ENCODE measurements at regions not wholly inside any gene's neighbourhood (a gene's known extent, or its start where the extent isn't known, plus 50 kb on each side); places are given as distances from the start of the nearest gene placed in this dataset.

DNA sequence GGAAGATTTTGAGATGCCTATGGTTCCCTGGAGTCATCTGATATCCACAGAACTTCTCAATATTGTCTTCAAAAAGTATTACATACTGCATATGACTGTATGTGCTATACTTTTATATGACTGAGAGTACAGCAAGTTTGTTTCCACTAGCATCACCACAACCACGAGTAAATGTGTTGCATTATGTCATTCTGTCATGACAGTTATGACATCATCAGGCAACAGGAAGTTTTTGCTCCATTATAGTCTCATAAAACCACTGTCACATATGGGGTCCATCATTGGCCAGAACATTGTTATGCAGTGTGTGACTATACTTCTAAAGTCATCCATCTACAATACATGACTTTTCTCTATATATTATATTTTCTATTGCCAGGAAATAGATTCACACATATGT lies 831.7 kb downstream of the SEMA5A start:
- no peak overlapping the region for H3K4me3 ChIP-seq (ENCODE audit: low read depth, low read length)
- DNase-seq (ENCODE audit: low read depth): no peak
- TF ChIP-seq, protein P1, sequence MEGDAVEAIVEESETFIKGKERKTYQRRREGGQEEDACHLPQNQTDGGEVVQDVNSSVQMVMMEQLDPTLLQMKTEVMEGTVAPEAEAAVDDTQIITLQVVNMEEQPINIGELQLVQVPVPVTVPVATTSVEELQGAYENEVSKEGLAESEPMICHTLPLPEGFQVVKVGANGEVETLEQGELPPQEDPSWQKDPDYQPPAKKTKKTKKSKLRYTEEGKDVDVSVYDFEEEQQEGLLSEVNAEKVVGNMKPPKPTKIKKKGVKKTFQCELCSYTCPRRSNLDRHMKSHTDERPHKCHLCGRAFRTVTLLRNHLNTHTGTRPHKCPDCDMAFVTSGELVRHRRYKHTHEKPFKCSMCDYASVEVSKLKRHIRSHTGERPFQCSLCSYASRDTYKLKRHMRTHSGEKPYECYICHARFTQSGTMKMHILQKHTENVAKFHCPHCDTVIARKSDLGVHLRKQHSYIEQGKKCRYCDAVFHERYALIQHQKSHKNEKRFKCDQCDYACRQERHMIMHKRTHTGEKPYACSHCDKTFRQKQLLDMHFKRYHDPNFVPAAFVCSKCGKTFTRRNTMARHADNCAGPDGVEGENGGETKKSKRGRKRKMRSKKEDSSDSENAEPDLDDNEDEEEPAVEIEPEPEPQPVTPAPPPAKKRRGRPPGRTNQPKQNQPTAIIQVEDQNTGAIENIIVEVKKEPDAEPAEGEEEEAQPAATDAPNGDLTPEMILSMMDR (conservative IDR thresholded peaks at IDR 0.05; ENCODE audit: low read depth, low read length): no peak

DNA sequence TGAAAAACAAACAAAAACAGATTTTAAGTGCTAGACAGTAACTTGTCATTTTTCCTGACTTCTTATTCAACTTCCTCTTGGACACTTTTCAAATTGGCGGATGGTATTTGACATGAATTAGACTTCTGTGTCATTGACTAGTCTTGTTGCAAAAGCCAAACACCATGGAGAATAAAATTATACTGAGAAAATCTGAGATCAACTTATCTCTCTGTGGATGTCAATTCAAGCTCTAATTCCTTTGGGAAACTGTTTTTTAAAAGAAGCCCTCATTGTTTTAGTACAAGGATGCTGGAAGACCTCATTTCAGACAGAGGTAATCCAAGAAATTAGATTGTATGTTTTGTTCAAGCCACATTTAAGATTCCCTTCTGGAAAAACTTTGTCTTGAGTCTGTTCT lies 831.0 kb downstream of the SEMA5A start:
- TF ChIP-seq, protein P1 (conservative IDR thresholded peaks at IDR 0.05; ENCODE audit: low read depth, low read length): no peak
- DNase-seq (ENCODE audit: low read depth): no peak
- H3K4me3 ChIP-seq (ENCODE audit: low read depth, low read length): no peak overlapping the region

DNA sequence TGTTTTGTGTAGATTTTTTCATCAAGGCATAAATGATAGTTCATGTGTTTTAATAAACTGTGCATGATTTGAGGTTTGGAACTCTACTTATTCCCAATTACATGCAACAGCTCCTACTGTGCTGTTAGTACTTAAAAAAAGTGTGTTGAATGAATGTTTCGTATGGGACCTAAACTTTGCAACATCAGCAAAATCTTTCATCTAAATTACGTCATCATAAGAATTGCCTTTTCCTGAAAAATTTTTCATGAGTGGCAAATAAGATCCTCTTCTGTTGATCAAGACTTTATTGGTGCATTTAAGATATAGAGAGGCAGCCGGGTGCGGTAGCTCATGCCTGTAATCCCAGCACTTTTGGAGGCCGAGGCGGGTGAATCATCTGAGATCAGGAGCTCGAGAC lies 826.1 kb downstream of the SEMA5A start:
- no peak overlapping the region for H3K4me3 ChIP-seq (ENCODE audit: low read depth, low read length)
- DNase-seq (ENCODE audit: low read depth): no peak
- TF ChIP-seq, protein P1 (conservative IDR thresholded peaks at IDR 0.05; ENCODE audit: low read depth, low read length): no peak

DNA sequence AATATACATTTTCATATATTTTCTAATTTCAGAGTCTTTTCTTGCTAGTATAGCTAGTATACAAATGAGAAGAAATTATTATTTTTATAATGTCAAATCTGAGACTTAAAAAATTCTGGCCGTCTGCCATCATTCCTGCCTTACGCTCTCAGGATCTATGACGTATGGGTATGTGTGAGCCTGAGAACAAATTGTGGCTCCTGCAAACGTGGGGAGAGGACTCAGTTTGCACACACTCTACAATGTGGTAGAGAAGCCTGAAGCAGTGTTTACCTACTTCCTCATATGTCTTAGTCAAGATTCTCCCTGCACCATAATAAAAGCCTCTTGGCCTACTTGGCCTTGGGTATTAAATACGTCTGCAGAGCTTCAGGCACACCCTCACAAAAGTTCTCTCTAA lies 825.4 kb downstream of the SEMA5A start:
- DNase-seq (ENCODE audit: low read depth): peak; percentile 77
- TF ChIP-seq, protein P1 (conservative IDR thresholded peaks at IDR 0.05; ENCODE audit: low read depth, low read length): no peak
- H3K4me3 ChIP-seq (ENCODE audit: low read depth, low read length): no peak overlapping the region

DNA sequence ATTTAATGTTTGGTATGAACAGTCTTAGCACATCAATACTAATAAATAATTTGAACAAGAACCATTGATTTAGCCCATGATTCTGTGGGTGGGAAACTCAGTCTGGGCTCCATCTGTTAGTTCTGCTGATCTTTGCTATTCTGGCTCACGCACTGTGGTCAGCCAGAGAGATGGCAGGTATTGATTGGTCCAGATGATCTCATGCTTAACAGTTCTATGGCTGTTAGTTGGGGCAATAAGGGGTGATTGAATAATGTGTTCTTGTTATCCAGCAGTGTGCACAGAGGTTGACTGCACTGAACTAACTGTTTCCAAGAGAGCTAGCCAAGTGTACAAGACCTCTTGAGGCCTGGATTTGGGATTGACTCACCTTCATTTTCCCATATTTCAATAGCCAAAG lies 824.3 kb downstream of the SEMA5A start:
- TF ChIP-seq, protein P1 (conservative IDR thresholded peaks at IDR 0.05; ENCODE audit: low read depth, low read length): no peak
- no peak for DNase-seq (ENCODE audit: low read depth)
- no peak overlapping the region for H3K4me3 ChIP-seq (ENCODE audit: low read depth, low read length)

DNA sequence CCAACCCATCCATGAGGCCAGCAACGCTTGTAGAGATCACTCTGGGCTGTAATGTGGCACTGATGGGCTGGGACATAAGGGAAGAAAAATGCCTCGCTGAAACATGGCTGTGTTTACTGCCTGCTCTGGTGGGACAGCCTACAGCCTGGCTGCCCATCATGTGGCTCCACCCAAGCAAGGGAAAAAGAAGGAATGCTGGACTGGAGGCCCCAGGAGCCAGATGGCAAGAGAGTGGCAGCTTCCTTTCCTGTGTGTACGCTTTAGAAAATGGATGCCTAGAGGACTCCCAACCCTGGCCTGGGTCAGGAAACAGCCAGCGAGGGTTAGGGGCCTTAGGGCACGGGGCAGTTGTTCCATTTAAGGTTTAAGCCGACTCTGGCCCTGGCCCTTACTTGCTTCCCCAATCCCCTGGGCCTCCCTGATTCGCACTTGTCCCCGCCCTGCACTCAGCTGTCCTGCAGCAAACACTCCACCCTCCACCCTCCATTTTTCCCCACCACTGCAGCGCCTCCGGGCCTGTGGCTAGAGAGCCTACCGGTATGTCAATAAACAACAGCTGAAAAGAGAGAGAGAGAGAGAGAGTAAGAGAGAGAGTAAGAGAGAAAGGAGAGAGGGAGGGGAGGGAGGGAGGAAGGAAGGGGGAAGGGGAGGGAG lies 819.4 kb downstream of the SEMA5A start:
- no peak for DNase-seq (ENCODE audit: low read depth)
- TF ChIP-seq, protein P1 (conservative IDR thresholded peaks at IDR 0.05; ENCODE audit: low read depth, low read length): no peak
- no peak overlapping the region for H3K4me3 ChIP-seq (ENCODE audit: low read depth, low read length)

DNA sequence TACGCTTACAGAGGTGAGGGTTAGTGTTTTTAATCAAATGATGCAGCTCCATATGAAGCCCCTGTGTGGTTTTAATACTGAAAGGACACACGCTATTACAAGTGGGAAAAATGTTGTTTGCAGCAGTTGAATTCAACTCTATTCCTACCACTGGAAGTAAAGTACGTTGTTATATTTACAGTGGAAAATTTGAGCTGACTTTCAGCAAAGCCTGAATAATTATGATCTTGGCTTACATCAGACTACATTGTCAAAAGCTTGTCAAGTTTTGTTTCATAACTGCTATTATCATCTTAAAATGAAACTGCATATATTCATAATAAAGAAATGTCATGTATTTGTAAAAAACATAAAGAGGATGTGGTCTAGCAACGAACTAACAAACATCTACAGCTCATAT lies 818.5 kb downstream of the SEMA5A start:
- no peak for DNase-seq (ENCODE audit: low read depth)
- no peak overlapping the region for H3K4me3 ChIP-seq (ENCODE audit: low read depth, low read length)
- TF ChIP-seq, protein P1 (conservative IDR thresholded peaks at IDR 0.05; ENCODE audit: low read depth, low read length): no peak

Measured in choroid plexus epithelial cell (primary cell).